Midbrain (tissue), 1 donor: ENCODE measurements at regions not wholly inside any gene's neighbourhood (a gene's known extent, or its start where the extent isn't known, plus 50 kb on each side); places are given as distances from the start of the nearest gene placed in this dataset.
"Not testable (repeated sequence)": the region's sequence is repeated elsewhere in the genome, so short reads cannot be mapped to it uniquely, and the experiment has no call there.

Experiments
- DNase-seq: peaks from one replicate; lab custom pipeline; 2025; lab: John Stamatoyannopoulos, UW

DNA sequence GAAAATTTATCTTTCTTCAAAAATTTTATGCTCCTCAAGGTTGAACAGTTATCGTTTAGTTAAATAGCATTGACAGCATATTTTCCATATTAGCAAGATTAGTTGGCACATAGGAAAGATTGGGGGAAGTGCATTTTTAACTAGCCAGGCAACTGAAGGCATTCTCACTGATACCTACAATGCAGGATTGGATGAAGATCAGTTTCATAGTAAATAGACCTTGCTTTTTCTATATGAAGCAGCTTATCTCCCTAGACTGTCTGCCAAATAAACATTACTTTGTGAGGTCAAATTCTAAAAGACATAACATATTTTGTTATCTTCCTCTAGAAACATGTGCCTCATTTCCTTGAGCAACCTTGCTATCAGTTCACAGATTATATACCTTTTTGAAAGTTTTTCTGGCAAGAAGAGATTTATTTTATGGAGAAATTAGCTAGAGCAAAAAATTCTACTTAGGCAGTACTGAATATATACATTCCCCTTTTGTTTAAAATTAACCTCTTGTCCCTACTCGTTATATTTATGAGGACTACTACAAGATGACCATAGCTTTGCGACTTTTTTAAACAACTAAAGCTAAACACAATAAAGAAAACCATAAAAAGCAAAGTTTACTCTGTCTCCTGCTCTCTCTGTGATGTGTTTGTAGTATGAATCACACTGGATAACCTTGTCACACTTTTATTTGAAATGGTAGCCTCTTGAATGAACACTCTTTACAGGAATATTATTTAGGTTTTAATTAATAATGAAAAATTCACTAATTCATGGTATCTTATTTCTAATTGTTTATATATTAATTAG lies 654.9 kb upstream of the TBL1XR1 start:
- no peak for DNase-seq

DNA sequence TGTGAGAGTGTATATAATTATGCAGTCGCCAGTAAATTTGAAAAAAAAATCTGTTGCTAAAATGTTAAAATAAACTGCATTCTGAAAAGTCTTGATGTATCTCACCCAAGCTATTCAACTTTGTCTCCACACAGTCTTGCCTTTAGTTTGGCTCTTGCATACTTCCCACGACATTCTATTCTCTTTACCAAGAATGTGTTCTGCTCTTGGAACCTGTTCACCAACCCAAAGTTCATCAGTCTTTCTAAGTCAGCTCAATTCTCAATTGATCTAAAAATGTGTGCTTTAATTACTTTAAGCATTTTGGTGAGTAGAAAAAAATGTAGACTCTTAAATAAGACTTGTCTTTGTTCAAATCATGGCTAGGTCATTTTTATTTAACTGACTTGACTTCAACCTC lies 657.7 kb upstream of the TBL1XR1 start:
- DNase-seq = no peak

DNA sequence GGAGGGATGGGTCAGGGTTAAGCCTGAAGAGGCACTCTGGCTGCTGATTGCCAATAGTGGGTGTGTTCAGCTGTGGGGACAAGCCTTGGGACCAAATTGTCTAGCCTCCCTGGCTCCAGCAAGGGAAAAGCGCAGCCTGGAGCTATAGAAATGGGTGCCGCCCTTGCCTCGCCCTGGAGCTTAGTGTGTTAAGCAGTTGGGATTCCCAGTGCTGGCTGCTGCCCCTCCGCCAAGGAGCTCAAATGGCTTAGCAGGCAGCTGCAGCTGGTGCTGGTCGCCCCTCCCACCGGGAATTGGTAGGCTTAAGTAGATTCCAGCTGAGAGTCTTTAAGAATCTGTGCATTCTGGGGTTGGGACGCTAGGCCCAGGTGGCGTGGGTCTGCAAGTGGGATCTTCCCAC lies 662.9 kb upstream of the TBL1XR1 start:
- DNase-seq = no peak

DNA sequence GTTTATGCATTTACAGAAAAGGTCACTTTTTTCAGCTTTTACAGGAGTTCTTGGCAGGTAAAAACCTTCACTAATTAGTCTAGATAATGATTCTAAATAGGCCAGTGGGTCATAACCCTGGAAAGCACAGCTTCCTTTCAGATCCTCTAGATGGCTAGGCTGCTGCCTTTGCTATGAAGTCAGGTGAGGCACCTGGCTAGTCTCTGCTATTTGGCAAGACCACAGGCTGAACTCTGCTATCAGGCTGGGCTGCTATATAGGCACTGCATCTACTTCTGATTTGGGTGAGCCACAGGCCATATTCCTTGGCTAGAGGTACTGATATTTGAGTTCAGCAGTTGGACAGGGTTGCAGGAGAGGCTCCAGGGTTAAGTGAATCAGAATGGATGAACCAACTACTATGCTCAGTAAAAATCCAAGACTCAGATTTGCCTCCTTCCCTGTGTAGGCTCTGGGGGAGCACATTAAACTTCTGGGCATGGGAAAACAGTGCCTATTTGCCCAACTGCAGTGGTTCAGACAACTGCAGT lies 665.7 kb upstream of the TBL1XR1 start:
- no peak for DNase-seq

DNA sequence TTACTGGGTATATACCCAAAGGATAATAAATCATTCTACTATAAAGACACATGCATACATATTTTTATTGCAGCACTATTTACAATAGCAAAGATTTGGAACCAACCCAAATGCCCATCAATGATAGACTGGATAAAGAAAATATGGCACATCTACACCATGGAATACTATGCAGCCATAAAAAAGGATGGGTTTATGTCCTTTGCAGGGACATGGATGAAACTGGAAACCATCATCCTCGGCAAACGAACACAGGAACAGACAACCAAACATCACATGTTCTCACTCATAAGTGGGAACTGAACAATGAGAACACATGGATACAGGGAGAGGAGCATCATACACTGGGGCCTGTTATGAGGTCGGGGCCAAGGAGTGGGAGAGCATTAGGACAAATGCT lies 665.0 kb upstream of the KCNMB2 start:
- not testable (repeated sequence) for DNase-seq

DNA sequence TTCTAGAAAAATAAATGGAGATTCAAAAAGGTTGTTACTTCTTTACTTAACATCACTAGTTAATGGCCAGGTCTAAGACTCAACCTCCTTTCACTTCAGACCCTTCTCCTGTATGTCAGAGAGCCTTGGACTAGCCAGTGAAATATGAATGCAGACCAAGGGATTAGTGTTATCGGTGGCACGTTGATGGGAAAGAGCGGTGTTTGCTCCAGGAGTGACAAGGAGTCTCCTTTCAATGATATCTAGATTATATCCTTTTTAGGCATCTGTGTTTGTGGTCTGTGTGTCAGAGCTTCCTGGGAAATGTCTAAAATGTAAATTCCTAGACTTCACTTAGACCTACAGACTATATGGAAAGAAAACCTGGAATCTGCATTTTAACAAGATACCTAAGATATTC lies 658.0 kb upstream of the KCNMB2 start:
- DNase-seq = no peak

DNA sequence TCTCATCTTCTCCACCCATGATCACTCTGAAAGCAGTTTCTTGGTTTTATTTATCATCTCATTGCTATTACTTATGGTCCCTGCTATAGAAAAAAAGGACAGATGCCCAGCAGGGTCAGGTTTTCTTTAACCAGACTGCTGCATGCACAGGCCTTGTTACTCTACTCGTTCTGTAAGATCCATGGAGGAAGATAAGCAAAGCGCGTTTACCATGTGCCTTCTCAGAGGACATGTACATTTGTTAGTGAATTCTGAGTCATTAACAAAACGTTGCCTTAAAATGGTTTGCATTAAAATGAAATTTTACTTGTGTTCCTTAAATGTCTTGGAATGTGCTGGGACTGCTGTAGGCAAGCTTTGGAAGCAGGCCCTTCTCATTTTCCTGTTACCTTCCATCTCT lies 657.3 kb upstream of the KCNMB2 start:
- DNase-seq = no peak

DNA sequence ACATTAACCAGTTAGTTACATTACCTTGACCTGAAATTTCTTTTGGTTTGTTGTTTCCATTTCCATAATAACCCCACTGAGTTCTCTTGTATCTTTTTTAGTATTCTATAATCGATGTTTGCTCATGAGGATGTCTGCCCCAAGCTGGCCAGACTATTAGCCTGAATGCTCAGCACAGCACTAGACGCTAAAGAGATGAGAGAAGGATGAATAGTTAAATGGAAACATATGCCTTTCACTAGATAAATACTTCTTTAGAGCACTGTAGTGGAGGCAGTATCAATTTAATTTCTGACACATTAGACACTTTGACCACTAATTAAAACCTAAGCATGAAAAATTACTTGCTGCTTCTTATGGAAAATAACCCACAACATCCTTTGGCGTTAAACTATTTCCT lies 654.9 kb upstream of the KCNMB2 start:
- no peak for DNase-seq

DNA sequence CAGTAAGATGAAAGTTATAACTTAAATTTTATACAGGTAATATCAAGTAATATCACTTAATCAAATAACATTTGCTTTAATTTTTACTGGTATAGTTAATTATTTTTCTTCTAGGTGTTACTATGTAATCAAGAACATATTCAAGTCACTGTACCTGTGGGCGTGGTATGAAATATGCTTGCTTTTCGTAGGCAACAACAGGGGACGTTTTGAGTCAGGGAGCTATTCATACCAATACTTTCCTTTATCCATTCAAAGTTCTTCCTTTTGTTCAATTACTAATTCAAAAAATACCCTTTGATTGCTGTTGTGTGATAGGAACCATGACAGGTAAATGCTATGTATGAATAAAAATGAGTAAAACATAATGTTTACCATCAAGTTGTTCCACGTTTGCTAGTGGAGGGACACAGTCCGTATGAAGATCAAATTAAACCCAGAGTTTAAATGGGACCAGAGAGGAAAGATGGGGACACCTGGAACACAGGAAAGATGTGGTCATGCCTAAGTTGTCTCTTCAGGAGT lies 654.0 kb upstream of the KCNMB2 start:
- DNase-seq = no peak

DNA sequence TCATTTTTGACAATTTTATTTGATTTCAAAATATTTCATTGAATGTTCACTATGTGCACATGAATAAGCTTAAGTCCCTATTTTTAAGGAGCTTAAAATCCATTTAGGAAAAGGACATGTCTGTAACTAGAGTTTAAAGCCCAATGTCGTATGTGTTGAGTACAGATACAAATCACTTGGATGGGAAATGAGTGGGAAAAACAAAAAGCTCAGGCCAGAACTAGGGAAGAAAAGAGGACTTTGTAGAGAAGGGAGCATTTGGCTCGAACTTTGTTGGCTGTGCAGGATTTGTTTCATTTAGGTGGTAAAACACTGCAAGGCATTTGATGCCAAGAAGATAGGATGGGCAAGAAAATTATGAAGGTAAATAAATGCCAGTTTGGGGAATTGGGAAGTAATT lies 653.1 kb upstream of the KCNMB2 start:
- no peak for DNase-seq

DNA sequence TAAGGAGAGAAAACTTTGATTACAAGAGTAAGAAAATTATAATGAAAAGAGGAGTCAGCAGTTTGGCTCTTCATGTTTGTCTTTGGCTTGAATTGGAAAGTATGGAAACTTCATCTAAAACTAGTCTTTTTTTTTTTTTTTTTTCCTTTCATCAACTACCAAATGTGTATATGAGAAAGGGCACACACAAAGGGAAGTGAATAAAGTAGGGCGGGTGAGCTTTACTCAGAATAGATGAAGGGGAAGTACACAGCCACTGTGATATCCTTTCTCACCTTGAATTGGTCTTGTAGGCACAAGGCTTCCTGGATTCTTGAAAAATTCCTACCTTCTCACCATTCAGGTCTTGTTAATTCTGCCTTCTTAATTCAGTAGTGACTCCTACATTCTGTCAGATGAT lies 652.3 kb upstream of the KCNMB2 start:
- DNase-seq = no peak

DNA sequence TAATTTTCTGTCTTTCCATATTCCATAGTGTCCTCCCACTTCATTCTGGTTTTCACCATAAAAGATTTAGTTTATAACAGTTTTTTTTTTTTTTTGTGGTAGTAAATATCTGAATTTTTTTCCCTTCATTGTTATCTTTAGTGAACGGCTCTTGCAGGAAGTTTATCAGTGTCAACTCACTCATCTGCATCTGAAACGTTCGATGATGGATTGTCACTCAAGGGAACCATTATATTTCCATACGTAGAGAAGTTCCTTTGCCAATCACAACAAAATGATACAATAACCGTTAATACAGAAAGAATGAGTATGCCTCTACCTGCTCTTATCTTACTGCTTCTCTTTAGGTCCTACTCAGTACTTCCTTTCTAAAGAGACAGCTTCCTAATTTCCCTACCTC lies 651.2 kb upstream of the KCNMB2 start:
- no peak for DNase-seq

DNA sequence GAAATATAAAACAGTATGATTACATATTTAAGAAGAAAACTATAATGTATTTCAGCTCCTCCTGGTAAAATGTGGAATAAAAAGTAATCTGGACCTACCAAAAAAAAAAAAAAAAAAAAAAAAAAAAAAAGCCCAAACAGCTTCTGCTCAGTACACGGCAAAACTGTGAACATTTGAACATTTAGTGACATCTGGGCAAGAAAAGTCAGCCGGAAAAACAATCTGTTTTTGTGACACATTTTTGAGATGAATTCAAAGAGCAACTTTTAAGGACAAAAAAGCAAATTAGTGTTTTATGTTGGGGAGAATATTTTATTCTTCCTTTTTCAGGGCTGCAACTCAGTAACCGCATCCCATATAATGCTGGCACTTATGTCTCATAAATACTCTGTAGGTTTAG lies 649.7 kb upstream of the KCNMB2 start:
- no peak for DNase-seq

DNA sequence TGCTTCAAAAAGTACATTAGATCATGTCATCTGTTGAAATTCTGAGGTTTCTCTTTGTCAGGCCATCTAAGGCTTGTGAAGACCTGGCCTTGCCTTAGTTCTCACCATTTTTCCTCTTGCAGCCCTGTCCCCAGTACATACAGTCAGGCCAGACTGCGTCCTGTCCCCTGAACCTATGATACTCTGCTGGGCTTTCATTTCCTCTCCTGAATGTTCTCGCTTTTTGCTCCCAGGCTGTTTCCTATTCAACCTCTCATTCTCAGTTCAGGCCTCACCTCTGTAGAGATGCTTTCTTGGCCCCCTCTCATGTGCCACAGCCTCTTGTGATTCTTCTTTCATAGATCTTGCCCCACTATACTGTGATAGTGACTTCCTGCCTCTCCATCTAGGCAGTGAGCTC lies 648.8 kb upstream of the KCNMB2 start:
- no peak for DNase-seq

DNA sequence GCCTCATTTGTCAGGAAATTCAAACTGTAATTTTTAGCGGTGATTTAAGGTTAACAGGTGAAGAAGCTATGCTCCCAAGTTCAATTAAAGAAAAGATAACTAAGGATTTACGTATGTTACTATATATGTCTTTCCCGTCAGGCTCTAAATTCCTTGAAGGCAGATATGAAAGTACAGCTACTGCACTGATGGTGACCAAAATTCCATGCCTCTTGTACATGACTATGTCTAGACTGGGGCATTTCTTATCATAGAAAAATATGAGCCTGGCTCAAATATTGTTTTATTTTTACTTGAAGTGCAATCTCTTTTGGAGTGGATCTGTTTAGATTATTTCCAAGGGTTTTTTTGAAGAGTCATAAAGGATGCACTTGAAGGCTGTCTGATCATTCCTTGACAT lies 647.1 kb upstream of the KCNMB2 start:
- DNase-seq = no peak

DNA sequence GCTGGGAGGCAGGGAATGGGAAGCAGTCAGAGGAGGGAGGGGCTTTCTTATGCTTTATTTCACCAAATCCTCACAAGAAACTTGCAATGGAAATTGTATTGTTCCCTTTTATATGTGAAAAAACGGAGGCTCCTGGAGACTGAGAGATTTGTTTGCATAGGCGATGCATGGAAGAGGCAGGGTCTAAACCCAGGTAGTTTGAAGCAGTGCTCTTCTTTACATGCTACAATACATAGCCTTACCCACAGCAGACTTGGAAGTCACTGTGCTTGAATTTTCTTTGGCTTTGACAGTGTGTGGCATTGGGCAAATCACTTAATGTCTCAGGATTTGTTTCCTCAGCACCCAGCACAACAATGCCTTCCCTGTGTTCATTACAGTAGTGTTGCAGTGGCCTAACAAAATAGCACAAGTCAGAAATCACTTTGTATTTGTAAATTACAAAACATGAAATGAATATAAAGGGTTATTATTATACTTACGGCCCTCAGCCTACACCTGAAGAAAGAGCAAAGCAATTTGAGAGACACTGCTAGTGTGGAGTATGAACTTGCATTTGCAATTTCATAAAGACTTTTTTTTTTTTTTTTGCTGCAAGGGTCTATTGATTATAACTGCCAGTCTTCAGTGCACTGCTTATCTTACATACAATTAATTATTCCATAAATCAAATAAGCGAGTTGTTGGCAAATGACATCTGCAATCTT lies 646.4 kb upstream of the KCNMB2 start:
- DNase-seq = no peak

DNA sequence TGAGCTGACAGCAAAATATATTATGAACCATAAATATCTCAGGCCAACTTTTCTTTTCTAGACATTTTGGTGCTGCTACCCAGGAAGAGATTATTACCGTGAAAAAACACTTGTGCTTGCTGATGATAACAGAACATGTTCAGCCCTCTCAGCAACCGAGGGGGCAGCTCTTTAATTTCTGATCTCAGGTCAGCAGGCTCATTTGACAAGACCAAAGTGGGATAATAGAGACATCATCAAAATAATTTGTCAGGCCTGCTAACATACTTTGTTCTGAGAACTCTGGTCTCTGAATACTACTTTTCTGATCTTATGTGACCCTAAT lies 645.9 kb upstream of the KCNMB2 start:
- no peak for DNase-seq

DNA sequence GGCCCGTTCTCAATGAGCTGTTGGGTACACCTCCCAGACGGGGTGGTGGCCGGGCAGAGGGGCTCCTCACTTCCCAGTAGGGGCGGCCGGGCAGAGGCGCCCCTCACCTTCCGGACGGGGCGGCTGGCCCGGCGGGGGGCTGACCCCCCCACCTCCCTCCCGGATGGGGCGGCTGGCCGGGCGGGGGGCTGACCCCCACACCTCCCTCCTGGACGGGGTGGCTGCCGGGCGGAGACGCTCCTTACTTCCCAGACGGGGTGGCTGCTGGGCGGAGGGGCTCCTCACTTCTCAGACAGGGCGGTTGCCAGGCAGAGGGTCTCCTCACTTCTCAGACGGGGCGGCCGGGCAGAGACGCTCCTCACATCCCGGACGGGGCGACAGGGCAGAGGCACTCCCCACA lies 644.7 kb upstream of the KCNMB2 start:
- DNase-seq = not testable (repeated sequence)

DNA sequence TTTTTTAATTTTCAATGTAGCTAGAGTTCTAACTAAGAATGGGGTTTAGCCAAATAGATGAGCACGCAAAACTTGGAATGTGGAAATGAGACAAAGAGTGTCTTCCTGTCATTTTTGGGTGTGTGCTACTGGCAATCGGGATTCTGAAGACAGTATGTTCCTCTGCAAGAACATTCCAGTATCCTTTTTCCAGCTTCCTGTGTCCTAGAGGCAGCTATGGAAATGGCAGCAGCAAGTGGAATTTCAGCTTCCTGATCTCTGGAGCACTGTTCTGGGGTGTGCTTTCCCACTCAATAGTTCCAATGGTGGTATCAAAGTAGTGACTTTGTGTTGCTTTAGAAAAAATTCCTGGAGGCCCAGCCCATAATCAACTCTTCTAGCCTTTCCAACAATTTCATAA lies 642.9 kb upstream of the KCNMB2 start:
- DNase-seq = no peak

DNA sequence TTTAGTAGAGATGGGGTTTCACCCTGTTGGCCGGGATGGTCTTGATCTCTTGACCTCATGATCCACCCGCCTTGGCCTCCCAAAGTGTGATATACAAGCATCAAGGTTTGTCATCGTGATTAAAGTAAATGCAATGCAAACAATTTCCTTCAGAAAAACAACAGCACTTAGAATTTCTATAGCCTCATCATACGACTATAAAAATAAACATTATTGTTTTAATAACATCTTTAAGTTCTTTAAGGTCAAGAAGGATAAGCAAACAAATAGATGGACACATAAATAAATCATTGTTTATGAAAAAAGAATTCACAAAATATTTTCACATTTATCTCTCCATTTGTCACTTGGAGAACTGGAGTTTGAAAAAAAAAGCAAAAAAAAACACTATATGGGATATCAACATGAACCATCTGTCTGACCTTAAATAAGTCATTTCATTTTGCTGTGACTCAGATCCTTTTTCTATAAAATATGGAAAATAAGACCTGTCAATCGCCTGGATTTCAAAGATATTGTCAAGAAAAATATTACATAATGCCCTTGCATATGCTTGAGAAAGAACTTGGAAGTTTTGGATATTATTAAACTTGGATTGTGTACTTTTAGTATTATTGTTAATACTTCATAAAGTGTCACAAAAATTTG lies 642.0 kb upstream of the KCNMB2 start:
- DNase-seq = no peak

DNA sequence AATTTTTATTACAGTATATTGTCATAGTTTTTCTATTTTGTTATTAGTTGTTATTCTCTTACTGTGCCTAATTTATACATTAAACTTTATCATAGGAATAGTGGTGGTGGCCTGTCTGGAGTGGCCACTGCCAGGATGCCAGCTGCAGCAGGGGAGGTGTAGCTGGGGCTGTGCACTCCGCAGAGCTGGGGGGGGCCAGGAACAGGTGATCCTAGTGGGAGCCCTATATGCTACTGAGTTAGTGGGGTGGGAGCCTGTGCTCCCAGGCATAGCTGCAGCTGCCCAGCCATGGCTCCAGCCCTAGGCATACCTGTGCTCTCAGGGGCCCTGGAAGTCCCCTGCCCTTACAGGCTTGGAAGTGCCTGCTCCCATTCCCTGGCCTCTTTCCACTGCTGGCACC lies 638.1 kb upstream of the KCNMB2 start:
- no peak for DNase-seq

DNA sequence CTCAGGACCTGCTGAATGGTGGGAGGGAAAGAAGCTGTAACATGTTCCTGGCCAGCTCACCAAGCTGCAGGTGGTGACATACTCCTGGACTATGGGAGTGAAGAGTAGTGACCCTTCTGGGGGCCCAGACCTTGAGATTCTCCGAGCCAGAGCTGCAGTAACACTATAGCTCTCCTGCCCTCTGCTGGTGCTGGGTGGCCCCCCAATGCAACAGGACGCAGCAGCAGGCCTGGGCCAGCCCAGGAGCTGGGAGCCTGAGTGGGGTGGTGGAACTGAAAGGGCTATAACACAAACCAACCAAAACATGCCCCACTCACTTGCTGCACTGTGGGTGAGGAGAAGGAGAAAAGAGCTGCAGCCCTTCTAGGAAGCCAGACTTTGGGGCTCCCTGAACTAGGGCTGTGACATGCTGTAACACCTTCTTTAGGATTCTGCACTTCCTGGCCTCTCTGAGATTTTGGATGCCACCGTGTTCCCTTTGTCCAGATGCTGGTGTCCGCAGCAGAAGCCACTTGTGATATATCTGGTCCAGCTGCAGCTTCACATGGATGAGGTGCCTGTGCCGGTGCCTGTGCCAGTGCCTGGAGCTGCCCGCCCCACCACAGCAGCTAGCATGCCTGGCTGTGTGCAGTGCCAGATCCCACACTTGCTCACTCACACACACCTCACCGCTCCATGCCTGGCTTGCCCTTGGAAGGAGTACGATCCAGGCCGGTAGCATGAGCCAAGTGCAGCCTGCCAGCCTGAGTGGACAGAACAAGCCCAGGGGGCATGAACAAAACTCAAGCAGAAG lies 636.8 kb upstream of the KCNMB2 start:
- no peak for DNase-seq
